Left colon (tissue), 2 donors: ENCODE measurements at regions not wholly inside any gene's neighbourhood (a gene's known extent, or its start where the extent isn't known, plus 50 kb on each side); places are given as distances from the start of the nearest gene placed in this dataset.
"Not testable (repeated sequence)": the region's sequence is repeated elsewhere in the genome, so short reads cannot be mapped to it uniquely, and the experiment has no call there.

Experiments used
- ATAC-seq: fragments of 200-7000 bp; cut with Tn5 transposase; one replicate; pipeline ENCODE4 v1.9.1; 2020; ENCODE audit warnings: mild to moderate bottlenecking, moderate library complexity
- DNase-seq, 2 donors: peaks; one replicate each; pipeline ENCODE4 v3.0.0-alpha.2; 2020
- intact Hi-C, 2 donors: fragments of 100-400 bp; cut with DNase I in 1 of 2; cut with micrococcal nuclease in 1 of 2; formaldehyde crosslinking; loops; one replicate each; pipeline versions ENCODE4 v1.11.2 to v1.14.0; 2022; cut with DNase I, micrococcal nuclease
- donor health status: DM: no; HTN: no; CAD: no.
- donor health status: DM: yes; HTN: yes; CAD: no.

DNA sequence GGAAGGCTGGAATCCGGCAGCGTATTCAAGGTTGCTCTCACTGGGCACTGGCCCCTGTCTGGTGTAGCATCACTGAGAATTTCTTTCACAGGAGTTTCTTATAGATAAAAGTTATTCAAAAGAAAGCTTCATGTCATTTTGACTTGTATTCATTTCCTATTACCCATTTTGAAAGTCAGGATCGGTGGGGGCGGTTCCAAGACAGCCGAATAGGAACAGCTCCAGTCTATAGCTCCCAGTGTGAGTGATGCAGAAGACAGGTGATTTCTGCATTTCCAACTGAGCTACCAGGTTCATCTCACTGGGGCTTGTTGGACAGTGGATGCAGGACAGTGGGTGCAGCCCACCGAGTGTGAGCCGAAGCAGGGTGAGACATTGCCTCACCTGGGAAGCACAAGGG lies 51.5 kb upstream of the CDC42EP3 start:
- DNase-seq, ATAC-seq, intact Hi-C loops: not testable (repeated sequence)

DNA sequence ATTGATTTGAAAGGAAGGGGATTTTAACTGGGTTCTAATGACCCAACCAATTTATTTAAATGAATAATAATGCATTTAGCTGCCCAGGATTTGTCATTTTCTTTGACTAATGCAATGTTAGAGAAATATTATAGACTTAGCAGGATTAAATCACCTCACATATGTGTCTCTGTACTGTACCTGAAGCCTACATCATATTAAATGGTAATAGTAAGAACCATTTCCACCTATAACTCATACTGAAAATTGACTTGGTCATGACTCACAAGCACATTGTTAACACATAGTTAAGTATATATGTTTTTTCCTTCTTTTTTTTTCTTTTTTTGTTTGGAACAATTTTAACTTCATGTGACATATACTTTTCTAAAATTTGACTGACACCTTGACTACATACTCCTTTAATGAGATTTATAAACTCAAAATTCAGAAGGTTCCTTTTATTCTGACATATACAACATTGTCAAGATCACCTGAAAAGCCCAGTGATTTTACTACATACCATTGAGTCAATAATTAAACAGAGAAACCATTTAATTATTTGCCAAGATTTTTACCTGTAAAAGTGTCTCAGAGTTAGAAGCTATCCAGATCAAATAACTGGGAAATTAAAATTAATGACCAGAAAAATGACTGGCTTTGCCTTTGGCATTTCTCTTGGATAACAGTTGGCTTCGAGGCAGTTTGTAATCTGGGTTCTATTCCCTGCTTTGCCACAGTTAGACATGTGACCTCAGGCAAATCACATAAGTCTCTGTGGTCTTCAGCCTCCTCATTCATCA lies 58.8 kb upstream of the CDC42EP3 start:
- ATAC-seq (no peak), DNase-seq (no peak)
- intact Hi-C loops, result no loop called here

DNA sequence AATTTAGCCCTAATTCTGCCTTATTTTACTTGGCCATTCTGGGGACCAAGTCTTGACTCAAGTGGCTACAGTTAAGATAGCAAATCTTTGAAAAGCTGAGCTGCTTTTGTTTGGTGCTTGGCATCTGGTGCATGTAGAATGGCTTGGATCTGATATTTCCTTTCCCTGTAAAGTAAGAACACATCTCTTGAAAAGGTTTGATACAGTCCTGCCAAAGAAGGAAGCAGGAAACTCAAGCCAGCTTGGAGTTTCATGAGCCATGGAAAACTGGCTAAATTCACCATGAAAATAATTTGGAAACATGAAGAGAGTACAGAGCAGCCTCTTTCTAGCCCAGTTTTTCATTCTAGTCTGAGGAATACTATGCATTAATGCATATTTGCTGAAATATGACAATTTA lies 61.0 kb upstream of the CDC42EP3 start:
- intact Hi-C loops, DNase-seq, ATAC-seq: not testable (repeated sequence)

DNA sequence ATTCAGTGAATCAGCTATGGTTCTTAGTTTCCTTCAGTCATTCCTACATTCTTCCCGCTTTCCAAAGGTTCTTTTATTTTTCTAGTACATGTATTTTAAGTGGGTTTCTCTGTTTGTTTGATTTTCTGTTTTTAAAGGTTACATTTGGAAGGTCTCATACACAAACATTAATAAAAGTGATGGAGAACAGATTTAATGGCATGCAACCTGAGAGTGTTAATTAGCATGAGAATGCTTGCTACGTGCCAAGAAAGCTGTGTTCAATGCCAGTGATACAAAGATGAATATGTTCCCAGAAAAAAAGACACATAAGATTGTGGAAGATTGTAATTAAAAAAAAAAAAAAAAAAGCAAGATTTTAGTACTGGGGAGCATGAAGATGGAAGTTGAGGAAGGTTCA lies 61.8 kb upstream of the CDC42EP3 start:
- intact Hi-C loops, result no loop called here
- DNase-seq, result no peak
- no peak for ATAC-seq

DNA sequence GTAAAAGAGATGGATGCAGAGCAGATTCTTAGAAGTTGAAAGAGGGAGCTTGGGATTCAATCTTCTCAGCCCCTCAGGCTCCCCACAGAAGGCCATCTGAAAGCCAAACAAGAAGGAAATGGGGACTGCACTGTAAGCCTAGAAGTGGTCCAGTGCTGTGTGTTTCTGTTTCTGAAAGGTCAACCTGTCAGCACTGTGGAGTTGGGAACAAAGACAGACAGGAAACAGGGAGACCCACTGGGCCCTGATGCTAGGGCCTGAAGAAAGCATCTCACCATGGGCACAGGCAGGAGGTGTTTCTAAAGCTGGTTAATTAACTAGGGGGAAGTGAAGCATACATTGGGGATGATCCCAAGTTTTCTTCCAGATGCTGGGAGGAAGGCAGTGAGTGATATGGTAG lies 62.5 kb upstream of the CDC42EP3 start:
- ATAC-seq, intact Hi-C loops, DNase-seq: not testable (repeated sequence)

DNA sequence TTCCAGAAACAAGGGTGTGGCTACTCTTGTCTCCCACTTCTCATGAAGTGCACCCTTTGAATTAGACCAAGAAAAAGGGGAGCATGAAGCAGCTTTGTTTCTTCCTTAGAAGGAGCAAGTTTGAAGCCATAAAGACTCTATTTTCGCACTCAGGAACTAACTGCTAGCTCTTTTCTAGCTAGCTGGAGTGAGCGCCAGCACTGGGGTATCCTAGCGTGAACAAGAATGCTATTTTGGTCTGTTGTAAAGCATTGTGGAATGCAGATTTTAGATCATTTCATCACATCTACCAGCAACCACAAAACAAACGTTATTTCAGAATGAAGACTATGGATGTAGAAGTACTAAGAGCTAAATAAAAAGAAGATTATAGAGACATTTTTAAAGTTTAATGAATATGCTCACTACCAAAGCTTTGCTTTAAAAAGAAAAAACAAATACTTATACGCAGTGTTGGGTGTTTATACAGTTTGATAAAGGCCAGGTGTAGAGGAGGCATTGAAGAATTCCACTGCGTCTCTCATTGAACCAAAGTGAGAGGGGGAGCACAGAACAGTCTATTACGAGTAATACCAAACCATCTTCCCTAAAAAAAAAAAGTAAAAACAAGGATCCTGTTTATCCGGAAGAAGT lies 63.6 kb upstream of the CDC42EP3 start:
- intact Hi-C loops, DNase-seq, ATAC-seq: not testable (repeated sequence)

DNA sequence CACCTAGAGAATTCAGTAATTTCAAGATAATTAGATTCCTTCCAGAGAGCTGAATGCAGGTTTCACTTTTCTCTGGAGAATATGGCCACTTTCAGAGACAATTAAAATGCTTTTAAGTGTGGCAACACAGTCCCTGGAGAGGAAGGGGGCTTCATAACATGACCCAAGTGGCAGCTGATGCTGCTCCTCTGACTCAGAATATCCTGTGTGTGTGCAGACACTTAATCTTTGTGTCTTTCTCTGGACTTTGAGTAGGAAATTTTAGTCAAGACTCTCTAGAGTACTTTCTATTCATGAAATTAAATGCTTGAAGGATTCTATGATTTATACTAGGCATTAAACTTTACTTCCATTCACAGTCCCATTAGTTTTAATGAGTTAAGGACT lies 64.1 kb upstream of the CDC42EP3 start:
- ATAC-seq, intact Hi-C loops, DNase-seq: not testable (repeated sequence)

DNA sequence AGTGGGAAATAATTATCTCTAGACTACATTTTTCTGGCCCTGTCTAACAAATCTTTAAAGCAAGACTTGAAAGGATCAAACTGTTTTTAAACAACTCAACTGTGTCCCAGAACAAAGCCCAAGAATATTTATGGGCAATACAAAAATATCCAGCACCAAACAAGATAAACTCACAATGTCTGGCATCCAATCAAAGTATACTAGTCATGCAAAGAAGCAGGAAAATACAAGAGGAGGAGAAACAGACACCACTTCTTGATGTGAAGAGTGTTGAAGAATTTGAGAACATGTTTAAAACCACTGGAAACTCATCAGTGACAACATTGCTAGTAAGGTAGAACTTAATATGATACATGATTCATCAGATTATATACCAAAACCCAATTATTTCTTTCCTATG lies 66.1 kb upstream of the CDC42EP3 start:
- no peak for ATAC-seq
- no peak for DNase-seq
- intact Hi-C loops, result no loop called here

DNA sequence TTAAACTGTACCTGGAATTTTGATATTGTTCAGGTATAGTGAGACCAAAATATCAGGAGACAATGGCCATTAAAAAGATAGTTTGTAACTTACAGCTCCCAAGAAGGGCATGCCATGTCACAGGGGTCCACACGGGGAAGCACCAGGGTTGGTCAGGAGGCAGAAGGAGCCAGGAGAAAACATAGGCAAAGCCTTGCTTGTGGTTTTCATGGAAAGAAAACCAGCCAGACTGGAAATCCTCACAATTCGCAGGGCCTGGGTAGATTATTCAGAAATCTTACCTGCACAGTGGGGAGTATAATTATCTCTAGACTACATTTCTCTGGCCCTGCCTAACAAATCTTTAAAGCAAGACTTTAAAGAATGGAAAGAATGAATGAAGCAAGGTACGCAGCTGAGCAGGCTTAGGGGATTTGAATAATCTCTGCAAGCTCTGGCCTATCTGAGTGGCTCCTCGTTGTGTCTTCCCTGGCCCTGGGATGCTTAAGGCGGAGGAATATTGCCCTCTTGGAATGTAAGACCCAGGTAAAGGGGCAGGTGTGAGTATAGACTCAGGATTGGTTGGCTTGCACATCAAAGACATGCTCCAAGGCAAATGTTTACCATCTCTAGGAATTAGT lies 66.9 kb upstream of the CDC42EP3 start:
- DNase-seq (no peak), ATAC-seq (no peak)
- intact Hi-C loops, result no loop called here

DNA sequence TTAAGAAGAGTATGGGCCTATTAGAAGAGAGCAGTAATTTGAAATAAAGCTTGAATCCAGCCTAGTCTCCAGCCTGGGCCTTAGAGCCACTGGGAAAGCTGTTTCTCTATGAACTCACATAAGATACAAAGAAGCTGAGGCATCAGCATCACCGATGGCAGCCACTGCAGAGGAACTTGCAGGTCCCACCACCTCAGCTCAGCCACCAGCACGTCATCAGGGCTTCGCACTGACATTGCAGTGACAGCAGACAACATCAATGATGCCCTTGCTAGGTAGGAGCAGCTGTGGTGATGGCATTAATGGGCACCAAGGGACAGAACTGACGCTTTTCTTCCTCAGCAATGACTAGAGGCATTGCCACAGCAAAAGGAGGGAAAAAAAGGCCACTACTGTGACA lies 67.7 kb upstream of the CDC42EP3 start:
- intact Hi-C loops, result no loop called here
- no peak for ATAC-seq

DNA sequence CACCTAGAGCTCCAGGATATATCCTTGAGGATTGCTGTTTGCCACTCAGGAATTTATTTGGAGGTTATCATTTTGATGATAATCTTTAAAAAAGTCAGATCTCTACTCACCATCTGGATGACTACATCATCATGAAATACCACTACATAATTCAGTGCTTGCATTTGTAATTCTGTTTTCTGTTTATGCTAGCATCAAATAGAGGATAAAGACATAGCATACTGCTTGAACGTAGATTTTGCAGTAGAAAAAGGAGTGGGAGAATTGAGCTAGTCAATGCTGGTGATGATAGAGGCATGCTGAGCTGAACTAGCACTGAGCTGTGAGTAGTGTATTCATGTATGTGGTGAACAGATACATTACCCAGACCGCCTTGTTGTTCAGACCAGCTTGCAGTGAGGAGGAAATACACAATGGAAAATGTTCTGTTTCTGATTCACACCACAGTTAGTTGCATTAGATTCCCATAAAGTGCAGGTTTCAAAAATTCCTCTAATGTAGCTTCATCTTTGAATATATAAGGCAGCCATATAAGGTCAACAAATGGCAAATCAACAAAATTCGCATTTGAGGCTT lies 68.8 kb upstream of the CDC42EP3 start:
- intact Hi-C loops, result no loop called here
- ATAC-seq, result no peak
- no peak for DNase-seq

More for the DNA sequence above, 67.7 kb upstream of the CDC42EP3 start:
- DNase-seq, result no peak

DNA sequence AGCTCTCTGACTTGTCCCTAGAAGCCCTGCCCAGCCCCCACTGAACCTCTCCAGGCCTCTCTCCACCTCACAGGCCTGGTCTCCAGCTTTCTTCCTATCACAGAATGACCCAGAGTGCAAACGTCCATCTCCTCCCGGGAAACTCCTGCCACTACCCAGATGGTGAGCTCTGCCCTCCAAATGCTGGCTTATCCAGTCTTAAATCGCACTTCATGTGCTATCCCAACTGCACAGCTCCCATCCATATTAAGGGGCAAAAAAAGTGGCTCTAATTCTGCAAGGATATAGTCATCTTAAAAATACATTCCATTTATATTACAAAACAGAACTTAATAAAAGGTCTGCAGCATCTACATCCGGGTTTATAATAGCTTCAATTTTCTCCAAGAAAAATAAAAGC lies 70.8 kb upstream of the CDC42EP3 start:
- DNase-seq, result no peak
- ATAC-seq, result no peak
- intact Hi-C loops, result no loop called here

DNA sequence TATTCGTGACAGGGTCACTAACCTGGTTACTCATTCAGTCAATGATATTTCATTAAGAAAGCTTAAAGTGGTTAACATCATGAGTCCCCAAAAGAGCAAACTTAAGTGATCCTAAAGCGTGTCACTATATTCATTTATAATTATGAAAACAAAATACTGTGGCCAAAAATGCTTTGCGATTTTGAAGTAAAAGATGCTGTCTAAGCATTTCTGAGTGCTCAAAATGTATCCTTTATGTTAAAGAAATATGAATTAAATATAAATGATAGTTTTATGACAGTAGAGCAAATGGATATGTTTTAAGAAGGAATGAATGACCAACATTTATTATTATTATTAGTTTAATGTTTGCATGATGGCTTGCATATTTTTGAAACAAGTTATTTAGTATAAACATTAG lies 72.6 kb upstream of the CDC42EP3 start:
- ATAC-seq (no peak), DNase-seq (no peak)
- intact Hi-C loops, result no loop called here

DNA sequence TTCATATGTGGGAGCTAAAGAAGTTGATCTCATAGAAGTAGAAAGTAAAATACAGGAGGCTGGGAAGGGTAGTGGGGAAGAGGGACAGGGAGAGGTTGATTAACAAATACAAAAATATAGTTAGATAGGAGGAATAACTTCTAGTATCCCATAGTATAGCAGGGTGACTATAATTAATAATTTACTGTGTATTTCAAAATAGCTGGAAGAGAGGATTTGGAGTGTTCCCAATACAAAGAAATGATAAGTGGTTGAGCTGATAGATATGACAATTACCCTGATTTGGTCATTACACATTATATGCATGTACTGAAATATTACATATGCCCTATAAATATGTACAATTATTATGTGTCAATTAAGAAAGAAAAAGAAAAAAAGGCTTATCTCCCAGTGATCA lies 73.5 kb upstream of the CDC42EP3 start:
- ATAC-seq, result not testable (repeated sequence)

DNA sequence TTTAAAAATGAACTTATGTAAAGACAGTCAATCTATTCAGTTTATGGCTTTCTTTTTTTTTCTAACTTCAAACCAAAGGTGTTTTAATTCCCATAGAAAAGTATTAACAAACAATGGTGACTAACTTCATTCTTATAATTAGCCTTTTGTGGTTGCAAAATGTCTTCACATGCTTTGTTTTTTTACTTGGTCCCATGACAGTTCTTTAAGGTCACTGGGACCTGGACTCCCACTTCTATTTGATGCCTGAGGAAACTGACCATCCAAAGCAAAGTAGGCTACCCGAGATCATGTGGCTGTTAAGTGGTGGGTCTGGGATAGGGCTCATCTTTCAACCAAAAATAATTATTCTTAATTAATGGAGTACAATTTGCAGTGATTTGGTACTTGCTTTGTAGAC lies 74.6 kb upstream of the CDC42EP3 start:
- DNase-seq, ATAC-seq, intact Hi-C loops: not testable (repeated sequence)

More for the DNA sequence above, 73.5 kb upstream of the CDC42EP3 start:
- intact Hi-C loops, DNase-seq: not testable (repeated sequence)

DNA sequence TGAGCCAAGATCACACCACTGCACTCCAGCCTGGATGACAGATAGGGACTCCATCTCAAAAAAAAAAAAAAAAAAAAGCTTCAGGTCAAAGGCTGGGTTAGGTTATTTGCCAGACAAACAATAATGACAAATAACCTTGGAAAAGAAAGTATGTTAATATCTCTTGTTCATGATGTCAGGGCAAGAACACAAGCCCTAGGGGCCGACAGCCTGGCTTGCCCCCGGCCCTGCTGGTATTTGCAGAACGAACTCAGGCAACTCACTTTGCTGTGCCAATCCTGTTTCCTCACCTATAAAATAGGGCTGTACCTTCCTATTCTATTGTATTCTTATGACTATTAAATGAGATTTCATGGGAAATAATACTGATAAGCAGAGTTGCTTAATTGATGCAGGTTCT lies 75.4 kb upstream of the CDC42EP3 start:
- intact Hi-C loops, result no loop called here
- no peak for ATAC-seq

DNA sequence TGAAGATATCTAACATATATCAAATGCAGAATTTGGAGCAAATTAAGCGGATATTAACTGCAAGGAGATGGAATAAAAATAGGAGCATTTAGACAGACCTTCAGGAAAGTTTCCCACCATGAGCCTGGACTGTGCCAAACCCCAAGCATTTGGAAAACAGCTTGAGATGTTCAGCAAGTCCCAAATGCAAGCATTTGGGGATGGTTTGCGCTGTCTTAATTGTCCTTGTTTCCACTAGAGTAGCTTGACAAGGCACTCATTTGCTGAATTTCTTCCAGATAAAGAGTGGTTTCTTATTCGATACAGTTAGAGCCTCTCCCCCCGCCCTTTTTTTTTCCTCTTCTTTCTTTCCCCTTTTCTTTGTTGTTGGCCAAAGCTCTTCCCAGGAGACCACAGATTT lies 77.1 kb upstream of the CDC42EP3 start:
- no peak for ATAC-seq
- no peak for DNase-seq
- intact Hi-C loops, result no loop called here

More for the DNA sequence above, 75.4 kb upstream of the CDC42EP3 start:
- no peak for DNase-seq

DNA sequence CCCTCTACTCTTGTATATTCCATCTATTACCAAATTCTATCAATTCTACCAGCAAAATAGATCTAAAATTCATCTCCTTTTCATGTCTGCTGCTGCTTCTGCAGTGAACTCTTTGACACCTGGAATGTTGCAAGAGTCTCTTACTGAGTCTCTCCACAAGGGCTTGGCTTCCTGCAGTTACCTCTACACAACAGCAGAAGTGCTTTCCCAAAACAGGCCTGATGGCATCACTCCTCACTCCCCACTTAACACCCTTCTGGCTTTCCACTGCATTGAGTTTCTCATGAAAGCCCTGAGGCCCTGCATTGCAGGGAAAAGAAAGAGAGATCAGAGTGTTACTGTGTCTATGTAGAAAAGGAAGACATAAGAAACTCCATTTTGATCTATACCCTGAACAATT lies 78.8 kb upstream of the CDC42EP3 start:
- DNase-seq, ATAC-seq, intact Hi-C loops: not testable (repeated sequence)

DNA sequence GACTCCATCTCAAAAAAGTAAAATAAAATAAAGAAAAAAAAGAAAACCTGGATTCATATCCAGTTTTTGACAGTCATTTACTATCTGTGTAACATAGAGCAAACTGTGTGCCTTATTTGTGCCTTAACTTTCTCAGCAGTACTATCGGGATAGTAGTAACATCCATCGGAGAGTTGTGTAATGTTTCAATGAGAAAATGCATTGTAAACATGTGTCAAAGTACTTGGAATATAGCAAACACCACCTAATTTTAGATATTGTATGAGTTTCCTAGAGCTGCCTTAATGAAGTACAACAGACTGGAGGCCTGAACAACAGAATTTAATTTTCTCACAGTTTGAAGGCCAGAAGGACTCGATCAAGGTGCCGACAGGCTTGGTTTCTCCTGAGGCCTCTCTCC lies 81.3 kb upstream of the CDC42EP3 start:
- no peak for ATAC-seq
- intact Hi-C loops, result no loop called here
- DNase-seq, result no peak

DNA sequence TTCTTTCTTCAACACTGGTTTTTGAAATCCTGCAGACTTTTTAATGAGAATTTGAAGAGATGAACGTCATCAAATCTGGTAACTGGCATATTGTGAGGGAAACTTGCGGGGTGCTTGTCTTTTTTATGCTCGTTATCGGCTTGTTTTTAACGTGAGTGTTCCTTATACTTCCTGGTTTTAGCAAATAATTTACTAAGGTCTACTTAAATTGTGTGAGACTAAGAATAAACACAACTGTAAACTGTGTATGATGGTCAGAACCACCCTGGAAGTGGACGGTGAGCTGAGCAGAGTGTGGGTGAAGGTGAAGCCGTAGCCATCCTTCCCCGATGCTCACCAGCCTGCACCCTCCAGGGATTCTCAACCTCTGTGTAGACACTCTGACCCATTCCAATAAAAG lies 82.3 kb upstream of the CDC42EP3 start:
- ATAC-seq (peak; percentile 97), DNase-seq (peak in 1 of 2 donors; percentile 28)
- intact Hi-C loops, result no loop called here
